T-cell (primary cell): ENCODE measurements at regions not wholly inside any gene's neighbourhood (a gene's known extent, or its start where the extent isn't known, plus 50 kb on each side); places are given as distances from the start of the nearest gene placed in this dataset.
"Not testable (repeated sequence)": the region's sequence is repeated elsewhere in the genome, so short reads cannot be mapped to it uniquely, and the experiment has no call there.

Experiments
- ATAC-seq, 4 experiments: fragments of 200-7000 bp in 3 of 4; fragments of 150-1000 bp in 1 of 4; cut with Tn5 transposase; replicated peaks in 1 of 4; 1 replicate in 3 of 4; 2 replicates in 1 of 4; pipeline ENCODE4 v1.10.0; 2021; ENCODE audit warnings: moderate library complexity in 3 of 4, mild to moderate bottlenecking in 2 of 4, moderate number of reproducible peaks in 1 of 4
- CTCF ChIA-PET, 2 donors: fragments of 300-600 bp; sonication (Branson Sonifier 250); formaldehyde crosslinking; loops; one replicate each; lab custom pipeline; 2022; ENCODE audit warnings: antibody characterized with exemption in 2 of 2; lab: Charles Lee
- POLR2A ChIA-PET, 2 donors: fragments of 300-600 bp; sonication (Branson Sonifier 250); formaldehyde crosslinking; loops; one replicate each; lab custom pipeline; 2022; ENCODE audit warnings: antibody characterized with exemption in 2 of 2; lab: Charles Lee
- DNase-seq, 35 experiments: peaks; one replicate each; pipeline versions ENCODE4 v3.0.0 to v3.0.0-alpha.2; 2013 to 2023
- H3K27ac ChIP-seq: one replicate; pipeline ENCODE4 v1.5.1; 2013; ENCODE audit warnings: low read length
- H3K27me3 ChIP-seq, 2 experiments: replicated peaks in 1 of 2; 1 replicate in 1 of 2; 2 replicates in 1 of 2; pipeline versions ENCODE4 v1.6.1 to v1.7.0; 2013; ENCODE audit warnings: low read length in 1 of 2, mixed read lengths in 1 of 2; ENCODE audit not compliant: control insufficient read depth in 2 of 2, insufficient read depth in 2 of 2; ENCODE audit errors: extremely low read depth in 1 of 2
- H3K36me3 ChIP-seq, 2 donors: 1 replicate in 1 of 2; 2 replicates in 1 of 2; pipeline versions ENCODE4 v1.6.1 to v1.7.0; 2013; ENCODE audit warnings: low read length in 1 of 2; ENCODE audit not compliant: control insufficient read depth in 2 of 2, insufficient read depth in 1 of 2; ENCODE audit errors: extremely low read depth in 1 of 2
- H3K4me1 ChIP-seq, 2 experiments: 1 replicate in 1 of 2; 2 replicates in 1 of 2; pipeline versions ENCODE4 v1.6.1 to v1.7.0; 2013; ENCODE audit warnings: low read length in 2 of 2, mixed read lengths in 1 of 2; ENCODE audit not compliant: insufficient read depth in 2 of 2, control insufficient read depth in 1 of 2; ENCODE audit errors: extremely low read depth in 1 of 2
- H3K4me3 ChIP-seq, 2 donors: 1 replicate in 1 of 2; 2 replicates in 1 of 2; pipeline versions ENCODE4 v1.5.1 to v1.7.0; 2013; ENCODE audit warnings: mild to moderate bottlenecking in 2 of 2, low read length in 1 of 2, moderate library complexity in 1 of 2; ENCODE audit not compliant: control insufficient read depth in 1 of 2; ENCODE audit errors: extremely low read depth in 1 of 2
- H3K9me3 ChIP-seq: 2 replicates; pipeline ENCODE4 v1.7.0; 2013
- H3K27ac Mint-ChIP-seq, 2 donors: one replicate each; pipeline ENCODE4 v1.8.0; 2020 to 2021; ENCODE audit warnings: mild to moderate bottlenecking in 2 of 2, mixed read lengths in 2 of 2
- H3K27me3 Mint-ChIP-seq, 2 donors: one replicate each; pipeline ENCODE4 v1.8.0; 2021 to 2022; ENCODE audit warnings: mixed read lengths in 2 of 2
- H3K36me3 Mint-ChIP-seq: one replicate; pipeline ENCODE4 v1.8.0; 2021; ENCODE audit warnings: mixed read lengths
- H3K4me1 Mint-ChIP-seq, 3 donors: one replicate each; pipeline ENCODE4 v1.8.0; 2020 to 2022; ENCODE audit warnings: mixed read lengths in 3 of 3, mild to moderate bottlenecking in 1 of 3
- H3K4me3 Mint-ChIP-seq, 3 donors: one replicate each; pipeline ENCODE4 v1.8.0; 2020 to 2022; ENCODE audit warnings: mild to moderate bottlenecking in 3 of 3, mixed read lengths in 3 of 3, moderate library complexity in 3 of 3
- H3K9me3 Mint-ChIP-seq, 3 donors: one replicate each; pipeline ENCODE4 v1.8.0; 2020 to 2022; ENCODE audit warnings: mixed read lengths in 3 of 3
- WGBS: methylation state at CpG from one replicate; pipeline ENCODE4 v1.1.5; 2013; ENCODE audit warnings: missing lambda C conversion rate; ENCODE audit not compliant: insufficient coverage; 5-methylcytosine and 5-hydroxymethylcytosine counted together

GRCh38 chr20:43384101-43384940 lies 73.4 kb upstream of the SRSF6 start:
- H3K9me3 ChIP-seq: no peaks in the 10 kb centered on the region
- H3K4me3 ChIP-seq: no peak overlapping the region
- Mint-ChIP-seq H3K4me3 (no peak overlapping the region), H3K9me3 (no peaks in the 10 kb centered on the region), H3K36me3 (no peaks in the 10 kb centered on the region), H3K27ac (no peak overlapping the region), H3K4me1 (no peaks in the 10 kb centered on the region), H3K27me3 (peaks cover 17 to 29% of the 10 kb centered on the region in 2 donors)
- no peaks in the 10 kb centered on the region for H3K4me1 ChIP-seq
- H3K27ac ChIP-seq: no peak overlapping the region
- WGBS: 74% methylated on average over 4 of the region's 14 CpGs
- peaks cover 0 to 14% of the 10 kb centered on the region in 2 experiments for H3K27me3 ChIP-seq
- ATAC-seq: no peak
- H3K36me3 ChIP-seq: no peaks in the 10 kb centered on the region
- CTCF ChIA-PET: no interaction called here
- DNase-seq: no peak
- POLR2A ChIA-PET: no interaction called here

- no peaks in the 10 kb centered on the region for H3K9me3 Mint-ChIP-seq
- Histone ChIP-seq H3K4me1 (no peaks in the 10 kb centered on the region), H3K27me3 (peaks cover 0 to 16% of the 10 kb centered on the region in 2 experiments), H3K4me3 (no peak overlapping the region), H3K36me3 (no peaks in the 10 kb centered on the region), H3K27ac (no peak overlapping the region), H3K9me3 (no peaks in the 10 kb centered on the region)
- H3K4me1 Mint-ChIP-seq: no peaks in the 10 kb centered on the region
- ChIA-PET CTCF (no interaction called here), POLR2A (no interaction called here)
- DNase-seq (no peak), ATAC-seq (no peak)
- 88% methylated on average over 1 of the region's 8 CpGs for WGBS
- no peaks in the 10 kb centered on the region for H3K36me3 Mint-ChIP-seq
- H3K27me3 Mint-ChIP-seq: peaks cover 21 to 25% of the 10 kb centered on the region in 2 donors
- no peak overlapping the region for H3K4me3 Mint-ChIP-seq
- no peak overlapping the region for H3K27ac Mint-ChIP-seq
Measured at GRCh38 chr20:43383026-43383795, 74.5 kb upstream of the SRSF6 start.

GRCh38 chr20:43382135-43382534 lies 75.6 kb upstream of the SRSF6 start:
- H3K4me3 ChIP-seq, H3K9me3 Mint-ChIP-seq, POLR2A ChIA-PET, H3K4me1 Mint-ChIP-seq, CTCF ChIA-PET, H3K4me3 Mint-ChIP-seq, H3K27ac ChIP-seq, H3K27ac Mint-ChIP-seq, H3K36me3 Mint-ChIP-seq, ATAC-seq, DNase-seq, H3K36me3 ChIP-seq, H3K9me3 ChIP-seq, H3K4me1 ChIP-seq: not testable (repeated sequence)
- peaks cover 0 to 17% of the 10 kb centered on the region in 2 experiments for H3K27me3 ChIP-seq
- 88% methylated on average over 5 of the region's 6 CpGs for WGBS
- H3K27me3 Mint-ChIP-seq: peaks cover 23% of the 10 kb centered on the region in 2 donors

GRCh38 chr20:43381533-43381932 lies 76.2 kb upstream of the SRSF6 start:
- CTCF ChIA-PET, DNase-seq, H3K27ac Mint-ChIP-seq, H3K4me1 ChIP-seq, H3K4me3 ChIP-seq, H3K36me3 ChIP-seq, POLR2A ChIA-PET, H3K9me3 Mint-ChIP-seq, H3K4me1 Mint-ChIP-seq, H3K9me3 ChIP-seq, H3K36me3 Mint-ChIP-seq, ATAC-seq, H3K4me3 Mint-ChIP-seq, H3K27ac ChIP-seq: not testable (repeated sequence)
- peaks cover 23% of the 10 kb centered on the region in 2 donors for H3K27me3 Mint-ChIP-seq
- no CpG with 5 or more reads among the region's 9 CpGs for WGBS
- H3K27me3 ChIP-seq: peaks cover 0 to 17% of the 10 kb centered on the region in 2 experiments

DNA sequence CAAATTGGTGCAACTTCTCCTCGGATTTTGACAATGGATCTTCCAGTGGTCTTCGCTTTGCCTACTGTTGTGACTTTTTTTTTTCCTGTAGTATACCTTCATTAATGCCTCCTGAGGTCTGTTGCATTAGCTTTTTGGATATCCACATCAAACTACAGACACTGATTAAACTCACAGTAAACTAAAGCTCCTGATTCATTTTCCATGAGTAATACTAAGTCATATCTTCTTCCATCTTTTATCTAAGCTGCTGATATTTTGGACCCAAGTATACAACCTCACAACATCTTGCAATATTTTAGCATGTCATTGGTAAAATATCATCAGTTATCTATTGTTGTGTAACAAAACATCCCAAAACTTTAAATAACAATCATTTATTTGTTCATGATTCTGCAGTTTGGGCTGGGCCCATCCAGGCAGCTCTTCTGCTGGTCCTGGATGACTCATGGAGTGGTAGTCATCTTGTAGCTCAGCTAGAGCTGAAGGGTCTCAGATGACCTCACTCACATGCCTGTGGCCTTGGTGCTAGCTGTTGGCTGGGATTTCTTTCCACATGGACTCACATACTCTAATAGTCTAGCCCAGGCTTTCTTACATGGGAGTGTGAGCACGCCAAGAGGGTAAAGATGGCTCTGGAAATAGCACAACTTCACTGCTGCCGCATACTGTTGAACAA lies 78.3 kb upstream of the SRSF6 start:
- no peak for DNase-seq
- Mint-ChIP-seq H3K27me3 (peaks cover 24 to 28% of the 10 kb centered on the region in 2 donors), H3K4me3 (no peak overlapping the region), H3K36me3 (no peaks in the 10 kb centered on the region), H3K27ac (no peak overlapping the region), H3K4me1 (no peaks in the 10 kb centered on the region), H3K9me3 (no peaks in the 10 kb centered on the region)
- ChIA-PET POLR2A (no interaction called here), CTCF (no interaction called here)
- no peaks in the 10 kb centered on the region for H3K36me3 ChIP-seq
- 30% methylated on average over 2 of the region's 4 CpGs for WGBS
- ATAC-seq: no peak
- H3K4me3 ChIP-seq: no peak overlapping the region
- no peaks in the 10 kb centered on the region for H3K9me3 ChIP-seq
- H3K27ac ChIP-seq: no peak overlapping the region
- H3K4me1 ChIP-seq: no peaks in the 10 kb centered on the region
- peaks cover 0 to 13% of the 10 kb centered on the region in 2 experiments for H3K27me3 ChIP-seq

- no peak overlapping the region for H3K27ac Mint-ChIP-seq
- H3K36me3 Mint-ChIP-seq: no peaks in the 10 kb centered on the region
- H3K27me3 ChIP-seq: peaks cover 0 to 9% of the 10 kb centered on the region in 2 experiments
- H3K4me3 ChIP-seq: no peak overlapping the region
- no peak overlapping the region for H3K4me3 Mint-ChIP-seq
- no peaks in the 10 kb centered on the region for H3K36me3 ChIP-seq
- ATAC-seq (no peak), DNase-seq (no peak)
- no peaks in the 10 kb centered on the region for H3K4me1 ChIP-seq
- H3K27ac ChIP-seq: no peak overlapping the region
- no peaks in the 10 kb centered on the region for H3K4me1 Mint-ChIP-seq
- ChIA-PET POLR2A (no interaction called here), CTCF (no interaction called here)
- H3K9me3 ChIP-seq: no peaks in the 10 kb centered on the region
- 100% methylated on average over 1 of the region's 2 CpGs for WGBS
- H3K27me3 Mint-ChIP-seq: peaks cover 15 to 20% of the 10 kb centered on the region in 2 donors
- no peaks in the 10 kb centered on the region for H3K9me3 Mint-ChIP-seq
Measured at GRCh38 chr20:43376831-43377230, 80.9 kb upstream of the SRSF6 start.
